SK-N-SH (cell line): ENCODE measurements at regions not wholly inside any gene's neighbourhood (a gene's known extent, or its start where the extent isn't known, plus 50 kb on each side); places are given as distances from the start of the nearest gene placed in this dataset.

Experiments
- CHD2 ChIP-seq: fragments of 150-350 bp; IDR thresholded peaks from 2 replicates; pipeline ENCODE4 v1.6.1; 2018; ENCODE audit warnings: low read length; ENCODE audit not compliant: partially characterized antibody
- ELF1 ChIP-seq: IDR thresholded peaks from 2 replicates; pipeline ENCODE4 v1.4.0; 2012
- EP300 ChIP-seq, 2 experiments: IDR thresholded peaks; 2 replicates each; pipeline versions ENCODE4 v1.4.0 to v1.6.1; 2012; ENCODE audit warnings: borderline replicate concordance in 1 of 2, low read depth in 1 of 2, low read length in 1 of 2
- FOXM1 ChIP-seq: IDR thresholded peaks from 2 replicates; pipeline ENCODE4 v1.4.0; 2012; ENCODE audit warnings: low read depth, mild to moderate bottlenecking
- MEF2A ChIP-seq: IDR thresholded peaks from 2 replicates; pipeline ENCODE4 v1.4.0; 2012; ENCODE audit warnings: low read depth, borderline replicate concordance
- POLR2AphosphoS5 ChIP-seq: IDR thresholded peaks from 2 replicates; pipeline ENCODE4 v1.6.1; 2012; ENCODE audit warnings: low read depth, low read length
- RAD21 ChIP-seq: IDR thresholded peaks from 2 replicates; pipeline ENCODE4 v1.6.1; 2012; ENCODE audit warnings: mild to moderate bottlenecking, low read length
- RFX5 ChIP-seq: IDR thresholded peaks from 2 replicates; pipeline ENCODE4 v1.6.1; 2012; ENCODE audit warnings: mild to moderate bottlenecking, improper control_type of control experiment, low read length
- SIN3A ChIP-seq: IDR thresholded peaks from 2 replicates; pipeline ENCODE4 v1.6.1; 2012; ENCODE audit warnings: low read depth, mild to moderate bottlenecking, low read length, moderate library complexity, borderline replicate concordance
- TAF1 ChIP-seq: IDR thresholded peaks from 2 replicates; pipeline ENCODE4 v1.6.1; 2012; ENCODE audit warnings: low read depth, mild to moderate bottlenecking, low read length, moderate library complexity, borderline replicate concordance
- TF ChIP-seq, protein P1 (sequence below): IDR thresholded peaks from 2 replicates; pipeline ENCODE4; 2012
- TF ChIP-seq, protein P2 (sequence below): fragments of 200-600 bp; sonication (generic); IDR thresholded peaks from 2 replicates; pipeline ENCODE4 v1.6.1; 2017; ENCODE audit warnings: antibody characterized with exemption, mild to moderate bottlenecking, moderate library complexity
- TF ChIP-seq, protein P3 (sequence below): IDR thresholded peaks from 2 replicates; pipeline ENCODE4 v1.6.1; 2012; ENCODE audit warnings: mild to moderate bottlenecking, low read depth, low read length, moderate library complexity

DNA sequence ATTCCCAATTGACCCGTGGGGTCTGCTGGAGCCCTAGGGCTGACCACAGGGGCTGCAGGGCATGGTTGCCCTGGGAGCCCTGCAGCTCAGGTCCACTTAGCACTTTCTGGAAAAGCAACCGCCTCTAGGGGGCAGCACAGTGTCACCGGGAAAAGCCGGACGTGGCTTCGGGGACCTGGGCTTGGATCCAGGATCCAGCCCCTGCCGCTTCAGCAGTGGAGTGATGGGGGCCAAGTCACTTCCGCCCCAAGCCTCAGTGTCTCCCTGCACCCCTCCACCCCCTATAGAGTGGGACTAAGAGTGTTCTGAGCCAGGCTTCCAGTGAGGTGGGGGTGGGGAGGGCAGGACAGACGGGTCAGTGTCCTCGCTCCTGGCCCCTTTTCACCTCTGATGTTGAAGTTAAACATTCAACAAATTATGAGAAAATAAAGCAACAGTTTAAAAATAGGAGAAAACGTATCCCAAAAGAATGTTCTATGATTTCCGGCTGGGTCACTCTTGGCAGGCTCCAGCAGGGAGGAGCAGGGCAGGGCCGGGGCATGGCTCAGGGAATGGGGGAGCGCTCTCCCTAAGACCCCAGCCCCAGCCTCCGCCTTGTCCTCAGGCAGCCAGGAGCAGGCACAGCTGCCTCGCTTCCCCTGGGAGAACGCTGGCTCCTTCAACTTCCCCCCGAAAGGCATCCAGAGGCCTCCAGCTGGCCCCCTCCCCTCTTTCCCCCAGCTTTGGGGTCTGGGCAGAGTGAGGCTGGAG, 96.5 kb upstream of the FGF3 start:
- TF ChIP-seq, protein P1, sequence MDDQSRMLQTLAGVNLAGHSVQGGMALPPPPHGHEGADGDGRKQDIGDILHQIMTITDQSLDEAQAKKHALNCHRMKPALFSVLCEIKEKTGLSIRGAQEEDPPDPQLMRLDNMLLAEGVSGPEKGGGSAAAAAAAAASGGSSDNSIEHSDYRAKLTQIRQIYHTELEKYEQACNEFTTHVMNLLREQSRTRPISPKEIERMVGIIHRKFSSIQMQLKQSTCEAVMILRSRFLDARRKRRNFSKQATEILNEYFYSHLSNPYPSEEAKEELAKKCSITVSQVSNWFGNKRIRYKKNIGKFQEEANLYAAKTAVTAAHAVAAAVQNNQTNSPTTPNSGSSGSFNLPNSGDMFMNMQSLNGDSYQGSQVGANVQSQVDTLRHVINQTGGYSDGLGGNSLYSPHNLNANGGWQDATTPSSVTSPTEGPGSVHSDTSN, result no peak
- TF ChIP-seq, protein P2, sequence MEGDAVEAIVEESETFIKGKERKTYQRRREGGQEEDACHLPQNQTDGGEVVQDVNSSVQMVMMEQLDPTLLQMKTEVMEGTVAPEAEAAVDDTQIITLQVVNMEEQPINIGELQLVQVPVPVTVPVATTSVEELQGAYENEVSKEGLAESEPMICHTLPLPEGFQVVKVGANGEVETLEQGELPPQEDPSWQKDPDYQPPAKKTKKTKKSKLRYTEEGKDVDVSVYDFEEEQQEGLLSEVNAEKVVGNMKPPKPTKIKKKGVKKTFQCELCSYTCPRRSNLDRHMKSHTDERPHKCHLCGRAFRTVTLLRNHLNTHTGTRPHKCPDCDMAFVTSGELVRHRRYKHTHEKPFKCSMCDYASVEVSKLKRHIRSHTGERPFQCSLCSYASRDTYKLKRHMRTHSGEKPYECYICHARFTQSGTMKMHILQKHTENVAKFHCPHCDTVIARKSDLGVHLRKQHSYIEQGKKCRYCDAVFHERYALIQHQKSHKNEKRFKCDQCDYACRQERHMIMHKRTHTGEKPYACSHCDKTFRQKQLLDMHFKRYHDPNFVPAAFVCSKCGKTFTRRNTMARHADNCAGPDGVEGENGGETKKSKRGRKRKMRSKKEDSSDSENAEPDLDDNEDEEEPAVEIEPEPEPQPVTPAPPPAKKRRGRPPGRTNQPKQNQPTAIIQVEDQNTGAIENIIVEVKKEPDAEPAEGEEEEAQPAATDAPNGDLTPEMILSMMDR, result peak; percentile 88
- TF ChIP-seq CHD2 (no peak), SIN3A (no peak), TAF1 (no peak), POLR2AphosphoS5 (no peak), RFX5 (no peak), FOXM1 (no peak), MEF2A (no peak), RAD21 (peak; percentile 76), EP300 (IDR thresholded peaks at IDR 0.05; ENCODE audit: borderline replicate concordance in 1 of 2, low read depth in 1 of 2, low read length in 1 of 2) (no peak), ELF1 (no peak)
- TF ChIP-seq, protein P3, sequence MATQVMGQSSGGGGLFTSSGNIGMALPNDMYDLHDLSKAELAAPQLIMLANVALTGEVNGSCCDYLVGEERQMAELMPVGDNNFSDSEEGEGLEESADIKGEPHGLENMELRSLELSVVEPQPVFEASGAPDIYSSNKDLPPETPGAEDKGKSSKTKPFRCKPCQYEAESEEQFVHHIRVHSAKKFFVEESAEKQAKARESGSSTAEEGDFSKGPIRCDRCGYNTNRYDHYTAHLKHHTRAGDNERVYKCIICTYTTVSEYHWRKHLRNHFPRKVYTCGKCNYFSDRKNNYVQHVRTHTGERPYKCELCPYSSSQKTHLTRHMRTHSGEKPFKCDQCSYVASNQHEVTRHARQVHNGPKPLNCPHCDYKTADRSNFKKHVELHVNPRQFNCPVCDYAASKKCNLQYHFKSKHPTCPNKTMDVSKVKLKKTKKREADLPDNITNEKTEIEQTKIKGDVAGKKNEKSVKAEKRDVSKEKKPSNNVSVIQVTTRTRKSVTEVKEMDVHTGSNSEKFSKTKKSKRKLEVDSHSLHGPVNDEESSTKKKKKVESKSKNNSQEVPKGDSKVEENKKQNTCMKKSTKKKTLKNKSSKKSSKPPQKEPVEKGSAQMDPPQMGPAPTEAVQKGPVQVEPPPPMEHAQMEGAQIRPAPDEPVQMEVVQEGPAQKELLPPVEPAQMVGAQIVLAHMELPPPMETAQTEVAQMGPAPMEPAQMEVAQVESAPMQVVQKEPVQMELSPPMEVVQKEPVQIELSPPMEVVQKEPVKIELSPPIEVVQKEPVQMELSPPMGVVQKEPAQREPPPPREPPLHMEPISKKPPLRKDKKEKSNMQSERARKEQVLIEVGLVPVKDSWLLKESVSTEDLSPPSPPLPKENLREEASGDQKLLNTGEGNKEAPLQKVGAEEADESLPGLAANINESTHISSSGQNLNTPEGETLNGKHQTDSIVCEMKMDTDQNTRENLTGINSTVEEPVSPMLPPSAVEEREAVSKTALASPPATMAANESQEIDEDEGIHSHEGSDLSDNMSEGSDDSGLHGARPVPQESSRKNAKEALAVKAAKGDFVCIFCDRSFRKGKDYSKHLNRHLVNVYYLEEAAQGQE, result no peak
